Skeletal muscle satellite cell (primary cell): ENCODE measurements at regions not wholly inside any gene's neighbourhood (a gene's known extent, or its start where the extent isn't known, plus 50 kb on each side); places are given as distances from the start of the nearest gene placed in this dataset.
"Not testable (repeated sequence)": the region's sequence is repeated elsewhere in the genome, so short reads cannot be mapped to it uniquely, and the experiment has no call there.

Experiments
- H3K27me3 ChIP-seq: 2 replicates; pipeline ENCODE4 v1.7.0; 2013; ENCODE audit warnings: low read length; ENCODE audit not compliant: control insufficient read depth, insufficient read depth
- H3K36me3 ChIP-seq: 2 replicates; pipeline ENCODE4 v1.7.0; 2013; ENCODE audit warnings: mild to moderate bottlenecking, control low read depth, low read length; ENCODE audit not compliant: insufficient read depth
- H3K4me1 ChIP-seq: 2 replicates; pipeline ENCODE4 v1.7.0; 2013; ENCODE audit warnings: low read length; ENCODE audit not compliant: control insufficient read depth, insufficient read depth
- H3K4me2 ChIP-seq: 2 replicates; pipeline ENCODE4 v1.7.0; 2013; ENCODE audit warnings: mild to moderate bottlenecking, low read length
- H3K4me3 ChIP-seq: 2 replicates; pipeline ENCODE4 v1.7.0; 2013; ENCODE audit warnings: low read length
- H3K9ac ChIP-seq: 2 replicates; pipeline ENCODE4 v1.7.0; 2013; ENCODE audit warnings: mild to moderate bottlenecking, low read depth, low read length, moderate library complexity
- H3K9me3 ChIP-seq: replicated peaks from 2 replicates; pipeline ENCODE4 v1.7.0; 2013; ENCODE audit warnings: mild to moderate bottlenecking, control low read depth, low read length

DNA sequence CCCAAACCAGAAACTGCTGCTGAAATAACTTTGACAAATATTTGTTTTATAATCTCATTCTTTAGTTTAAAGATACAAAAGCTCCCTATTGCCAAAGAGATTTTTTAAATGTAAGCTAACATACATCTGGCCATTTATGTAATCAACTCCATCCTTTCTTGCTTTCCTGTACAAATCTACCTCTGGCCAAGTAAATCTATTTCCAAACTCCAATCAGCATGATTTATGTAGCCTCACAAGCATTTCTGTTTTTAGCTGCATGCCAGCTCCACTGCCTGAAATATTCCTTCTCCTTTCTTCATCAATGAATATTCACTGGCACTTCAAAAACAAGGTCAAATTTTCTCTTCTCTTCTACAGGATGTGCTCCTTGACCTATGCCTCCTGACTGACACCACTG is 80.0 kb downstream of the SHOX2 start:
- Histone ChIP-seq H3K27me3 (no peaks in the 10 kb centered on the region), H3K9ac (no peak overlapping the region), H3K4me3 (no peak overlapping the region), H3K4me2 (no peak overlapping the region), H3K4me1 (no peaks in the 10 kb centered on the region), H3K9me3 (no peaks in the 10 kb centered on the region), H3K36me3 (no peaks in the 10 kb centered on the region)

DNA sequence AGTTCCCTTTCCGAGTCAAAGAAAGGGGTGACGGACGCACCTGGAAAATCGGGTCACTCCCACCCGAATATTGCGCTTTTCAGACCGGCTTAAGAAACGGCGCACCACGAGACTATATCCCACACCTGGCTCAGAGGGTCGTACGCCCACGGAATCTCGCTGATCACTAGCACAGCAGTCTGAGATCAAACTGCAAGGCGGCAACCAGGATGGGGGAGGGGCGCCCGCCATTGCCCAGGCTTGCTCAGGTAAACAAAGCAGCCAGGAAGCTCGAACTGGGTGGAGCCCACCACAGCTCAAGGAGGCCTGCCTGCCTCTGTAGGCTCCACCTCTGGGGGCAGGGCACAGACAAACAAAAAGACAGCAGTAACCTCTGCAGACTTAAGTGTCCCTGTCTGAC is 86.3 kb downstream of the SHOX2 start:
- not testable (repeated sequence) for H3K4me2 ChIP-seq, H3K9me3 ChIP-seq, H3K9ac ChIP-seq, H3K36me3 ChIP-seq, H3K27me3 ChIP-seq, H3K4me3 ChIP-seq, H3K4me1 ChIP-seq

DNA sequence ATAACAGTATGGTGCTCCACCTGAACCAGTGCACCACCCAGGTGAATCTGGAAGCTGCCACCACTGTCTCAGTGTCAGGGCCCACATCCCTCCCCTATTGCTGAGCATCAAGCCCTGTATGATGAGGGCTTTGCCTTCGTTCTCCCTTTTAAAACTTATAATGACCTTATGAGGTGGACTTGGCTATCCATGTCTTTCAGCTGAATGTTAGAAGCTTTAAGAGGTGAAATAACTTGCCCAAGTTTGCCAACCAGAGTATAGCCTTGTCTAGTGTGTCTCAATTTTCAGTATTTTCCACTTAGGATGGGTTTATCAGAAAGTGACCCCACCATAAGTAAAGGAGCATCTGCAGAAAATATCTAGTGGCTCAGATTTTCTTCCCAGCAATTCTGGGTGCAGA is 87.8 kb downstream of the SHOX2 start:
- H3K9me3 ChIP-seq, result no peaks in the 10 kb centered on the region
- no peak overlapping the region for H3K4me2 ChIP-seq
- H3K4me1 ChIP-seq, result no peaks in the 10 kb centered on the region
- H3K27me3 ChIP-seq, result peaks cover 4% of the 10 kb centered on the region
- no peaks in the 10 kb centered on the region for H3K36me3 ChIP-seq
- H3K4me3 ChIP-seq, result no peak overlapping the region
- no peak overlapping the region for H3K9ac ChIP-seq

DNA sequence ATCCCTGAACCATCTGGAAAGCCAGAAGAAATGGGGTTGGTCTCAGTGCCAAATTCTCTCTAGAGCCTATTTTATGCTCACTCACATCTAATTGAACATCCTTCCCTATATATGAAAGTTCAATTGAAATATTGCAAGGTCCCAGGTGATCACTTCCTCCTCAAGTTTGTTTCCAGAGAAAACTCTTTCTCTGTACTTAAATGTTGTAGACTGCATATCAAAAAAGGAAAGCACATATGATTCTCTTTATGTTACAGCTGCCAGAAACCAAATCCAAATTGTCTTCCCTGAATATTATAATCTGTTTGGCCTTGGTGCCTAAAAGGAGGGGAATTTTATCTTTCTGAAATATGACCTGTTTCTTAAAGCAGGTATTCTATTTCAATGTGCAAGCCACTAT is 93.3 kb downstream of the SHOX2 start:
- H3K9me3 ChIP-seq, result no peaks in the 10 kb centered on the region
- peaks cover 4% of the 10 kb centered on the region for H3K27me3 ChIP-seq
- H3K36me3 ChIP-seq, result no peaks in the 10 kb centered on the region
- no peak overlapping the region for H3K4me3 ChIP-seq
- no peak overlapping the region for H3K4me2 ChIP-seq
- no peaks in the 10 kb centered on the region for H3K4me1 ChIP-seq
- H3K9ac ChIP-seq, result no peak overlapping the region

DNA sequence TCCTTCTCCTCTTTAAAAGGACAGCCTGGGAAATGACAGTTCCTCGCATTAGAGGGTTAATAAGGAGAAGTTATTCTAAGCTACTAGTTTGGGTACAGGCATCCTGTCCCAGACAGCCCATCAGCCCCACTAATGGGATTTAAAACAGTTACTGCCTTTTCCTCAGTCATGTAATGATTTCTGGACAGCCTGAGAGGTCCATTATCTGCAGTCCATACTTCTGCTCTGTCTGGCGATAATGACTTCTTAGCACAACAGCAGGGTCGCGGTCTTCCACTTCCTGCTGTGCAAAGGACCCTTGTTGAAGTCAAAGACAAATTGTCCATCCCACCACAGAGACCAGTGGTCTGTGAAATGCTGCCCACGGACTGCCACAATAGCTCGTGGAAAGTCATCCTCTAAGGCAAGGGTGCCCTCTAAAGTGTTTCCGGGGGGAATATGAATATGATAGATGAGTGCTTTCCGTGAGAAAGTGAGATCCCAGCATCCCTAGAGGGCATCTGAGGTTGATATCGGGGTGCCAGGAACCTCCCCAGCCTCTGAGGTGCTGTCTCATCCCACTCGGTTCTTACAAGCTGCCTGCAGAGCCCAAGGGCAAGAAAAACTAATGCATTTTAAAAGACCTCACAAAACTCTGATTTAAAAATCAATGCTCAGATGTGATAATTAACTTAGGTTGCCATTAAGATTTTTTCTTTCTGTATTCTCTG is 100.7 kb downstream of the SHOX2 start:
- Histone ChIP-seq H3K9ac (no peak overlapping the region), H3K4me2 (no peak overlapping the region), H3K36me3 (no peaks in the 10 kb centered on the region), H3K4me1 (no peaks in the 10 kb centered on the region), H3K27me3 (no peaks in the 10 kb centered on the region), H3K4me3 (no peak overlapping the region), H3K9me3 (no peaks in the 10 kb centered on the region)

DNA sequence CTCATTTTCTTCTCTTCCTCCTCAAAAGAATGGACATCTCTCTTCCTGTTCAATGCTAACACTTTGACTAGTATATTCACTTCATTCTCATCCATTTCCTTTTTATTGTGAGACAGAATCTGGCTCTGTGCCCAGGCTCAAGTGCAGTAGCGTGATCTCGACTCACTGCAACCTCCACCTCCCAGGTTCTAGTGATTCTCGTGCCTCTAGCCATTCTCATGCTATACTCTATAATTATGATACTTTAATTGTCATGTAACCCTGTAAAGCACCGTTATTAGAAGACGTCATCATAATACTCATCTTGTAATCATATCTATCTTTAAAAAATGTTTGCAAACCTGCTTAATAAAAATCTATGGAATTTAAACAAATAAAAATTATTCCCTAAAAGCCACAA is 107.0 kb downstream of the SHOX2 start:
- no peak overlapping the region for H3K4me2 ChIP-seq
- no peak overlapping the region for H3K4me3 ChIP-seq
- H3K36me3 ChIP-seq, result no peaks in the 10 kb centered on the region
- H3K4me1 ChIP-seq, result no peaks in the 10 kb centered on the region
- no peak overlapping the region for H3K9ac ChIP-seq
- no peaks in the 10 kb centered on the region for H3K27me3 ChIP-seq
- H3K9me3 ChIP-seq, result no peaks in the 10 kb centered on the region

DNA sequence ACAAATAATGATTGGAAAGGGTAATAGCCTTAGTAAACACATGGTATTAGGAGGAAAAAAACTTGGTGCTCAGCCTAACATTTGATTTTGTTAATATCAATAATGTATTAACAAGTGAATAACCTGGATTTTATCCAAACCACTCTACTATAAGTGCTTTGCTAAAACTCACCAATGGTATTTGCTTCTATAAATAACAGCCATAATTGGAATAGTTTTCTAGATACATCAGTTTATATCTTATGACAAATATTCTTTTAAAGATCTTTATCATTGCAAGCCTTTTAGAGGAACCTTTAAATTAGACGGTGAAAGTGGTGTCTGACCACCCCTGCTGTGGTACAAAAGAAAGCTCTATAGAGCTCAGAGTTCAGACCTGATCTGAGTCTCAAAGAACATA is 123.9 kb downstream of the SHOX2 start:
- Histone ChIP-seq H3K9me3 (no peaks in the 10 kb centered on the region), H3K4me3 (no peak overlapping the region), H3K9ac (no peak overlapping the region), H3K4me1 (no peaks in the 10 kb centered on the region), H3K27me3 (peaks cover 16% of the 10 kb centered on the region), H3K4me2 (no peak overlapping the region), H3K36me3 (no peaks in the 10 kb centered on the region)

DNA sequence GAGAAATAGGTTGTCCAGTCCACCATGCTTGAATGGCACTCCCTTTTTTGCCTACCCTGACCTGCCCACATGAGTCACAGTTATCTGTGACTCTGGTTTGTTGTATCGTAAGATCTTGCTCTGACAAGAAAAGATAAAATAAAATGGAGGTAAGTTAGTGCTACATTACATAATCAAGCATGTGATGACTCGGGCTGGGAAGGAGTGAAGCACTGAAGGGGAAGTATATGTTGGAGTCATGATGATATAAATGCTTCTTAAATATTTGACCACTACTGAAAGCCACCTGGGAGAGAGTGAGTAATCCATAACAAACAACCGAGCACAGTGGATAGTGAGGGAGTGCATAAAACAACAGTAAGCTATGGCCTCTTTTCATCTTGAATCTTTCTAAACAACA is 124.4 kb downstream of the SHOX2 start:
- H3K9me3 ChIP-seq, result no peaks in the 10 kb centered on the region
- no peak overlapping the region for H3K4me2 ChIP-seq
- H3K9ac ChIP-seq, result no peak overlapping the region
- H3K36me3 ChIP-seq, result no peaks in the 10 kb centered on the region
- H3K4me1 ChIP-seq, result no peaks in the 10 kb centered on the region
- peaks cover 17% of the 10 kb centered on the region for H3K27me3 ChIP-seq
- no peak overlapping the region for H3K4me3 ChIP-seq

DNA sequence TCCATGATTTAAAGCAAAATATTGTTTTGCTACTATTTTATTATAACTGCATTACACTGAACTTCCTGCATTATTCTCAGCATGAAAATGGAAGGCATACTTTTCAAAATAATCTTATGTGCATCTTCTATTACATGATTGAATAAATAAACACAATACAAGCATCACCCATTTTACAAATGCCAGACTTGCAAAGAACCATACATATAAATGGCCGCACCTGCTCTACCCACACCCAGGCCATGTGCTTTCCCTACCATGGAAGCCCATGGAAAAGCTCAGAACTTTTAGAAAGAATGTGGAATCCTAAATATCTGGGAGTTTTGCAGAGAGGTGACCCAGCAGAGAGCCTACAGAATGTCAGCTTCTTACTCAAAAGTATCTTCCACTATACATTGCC is 127.2 kb downstream of the SHOX2 start:
- H3K9ac ChIP-seq, result no peak overlapping the region
- H3K36me3 ChIP-seq, result no peaks in the 10 kb centered on the region
- peaks cover 18% of the 10 kb centered on the region for H3K27me3 ChIP-seq
- H3K9me3 ChIP-seq, result no peaks in the 10 kb centered on the region
- H3K4me1 ChIP-seq, result no peaks in the 10 kb centered on the region
- no peak overlapping the region for H3K4me2 ChIP-seq
- no peak overlapping the region for H3K4me3 ChIP-seq

DNA sequence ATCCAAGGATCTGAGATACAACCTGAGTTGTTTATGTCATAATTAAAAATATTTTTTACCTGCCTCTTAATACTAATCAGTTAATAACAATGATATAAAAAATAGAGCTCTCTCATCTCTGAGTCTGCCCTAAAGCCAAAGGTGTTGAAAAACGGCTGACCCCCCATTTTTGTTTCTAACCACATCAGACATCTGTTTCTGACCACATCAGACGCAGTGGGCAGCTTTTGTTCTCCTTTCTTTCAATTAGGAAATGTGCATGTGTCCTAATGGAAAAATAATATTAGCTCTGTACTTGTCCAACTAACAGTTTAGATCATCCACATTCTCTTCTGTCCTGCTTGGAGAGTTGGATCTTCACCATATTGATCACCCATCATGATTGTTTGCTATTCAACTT is 144.6 kb downstream of the SHOX2 start:
- Histone ChIP-seq H3K9ac (no peak overlapping the region), H3K4me1 (no peaks in the 10 kb centered on the region), H3K36me3 (no peaks in the 10 kb centered on the region), H3K4me3 (no peak overlapping the region), H3K4me2 (no peak overlapping the region), H3K9me3 (no peaks in the 10 kb centered on the region), H3K27me3 (peaks cover 36% of the 10 kb centered on the region)

DNA sequence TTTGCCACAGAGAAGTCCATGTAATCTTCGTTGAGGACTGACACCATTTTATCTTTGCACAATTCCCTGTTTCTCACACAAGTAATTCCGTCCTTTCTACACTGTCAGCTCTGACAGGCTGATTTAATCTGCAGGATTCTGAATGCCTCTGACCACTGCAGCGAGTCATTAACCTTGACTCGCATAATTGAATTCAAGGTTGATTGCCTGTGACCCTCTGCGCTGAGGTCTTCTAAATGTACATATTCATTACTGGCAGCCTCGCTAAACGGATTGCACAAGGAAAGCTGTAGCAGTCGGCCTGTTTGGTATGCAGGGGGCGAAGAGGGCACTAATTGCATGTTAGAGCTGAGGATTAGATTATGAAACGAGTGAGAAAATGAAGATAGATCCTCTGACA is 147.8 kb downstream of the SHOX2 start:
- no peaks in the 10 kb centered on the region for H3K9me3 ChIP-seq
- no peak overlapping the region for H3K9ac ChIP-seq
- H3K4me2 ChIP-seq, result no peak overlapping the region
- H3K27me3 ChIP-seq, result peaks cover 31% of the 10 kb centered on the region
- no peaks in the 10 kb centered on the region for H3K4me1 ChIP-seq
- no peak overlapping the region for H3K4me3 ChIP-seq
- no peaks in the 10 kb centered on the region for H3K36me3 ChIP-seq

DNA sequence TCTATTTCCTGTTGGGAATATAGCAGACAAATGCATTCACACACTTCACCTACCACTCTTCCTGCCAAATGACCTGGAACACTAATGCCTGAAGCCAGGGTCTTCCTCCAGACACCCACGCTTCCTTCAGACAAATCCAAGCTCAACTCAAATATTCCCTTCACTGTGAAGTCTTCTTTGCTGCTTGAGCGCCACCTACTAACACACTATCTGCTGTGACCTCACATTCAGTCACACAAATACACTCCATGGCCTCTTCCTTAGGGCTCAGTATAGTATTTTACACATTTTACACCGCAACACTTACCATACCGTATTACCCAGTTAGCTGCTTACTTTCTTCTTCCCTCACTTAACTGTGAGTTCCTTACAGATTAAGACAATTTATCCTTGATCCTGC is 149.4 kb downstream of the SHOX2 start:
- no peak overlapping the region for H3K4me2 ChIP-seq
- peaks cover 26% of the 10 kb centered on the region for H3K27me3 ChIP-seq
- no peaks in the 10 kb centered on the region for H3K9me3 ChIP-seq
- no peak overlapping the region for H3K4me3 ChIP-seq
- no peaks in the 10 kb centered on the region for H3K36me3 ChIP-seq
- no peak overlapping the region for H3K9ac ChIP-seq
- H3K4me1 ChIP-seq, result no peaks in the 10 kb centered on the region
